AG10803 (cell line): ENCODE measurements at regions not wholly inside any gene's neighbourhood (a gene's known extent, or its start where the extent isn't known, plus 50 kb on each side); places are given as distances from the start of the nearest gene placed in this dataset.

Experiments
- DNase-seq: peaks from one replicate; pipeline ENCODE4 v3.0.0; 2010; ENCODE audit warnings: low read depth
- H3K4me3 ChIP-seq: 2 replicates; pipeline ENCODE4 v1.5.1; 2011; ENCODE audit warnings: mild to moderate bottlenecking, low read length, control low read depth
- TF ChIP-seq, protein P1 (sequence below): conservative IDR thresholded peaks from 2 replicates; pipeline ENCODE4 v1.5.1; 2011; ENCODE audit warnings: mild to moderate bottlenecking, low read length, control low read depth, inconsistent platforms

- TF ChIP-seq, protein P1, sequence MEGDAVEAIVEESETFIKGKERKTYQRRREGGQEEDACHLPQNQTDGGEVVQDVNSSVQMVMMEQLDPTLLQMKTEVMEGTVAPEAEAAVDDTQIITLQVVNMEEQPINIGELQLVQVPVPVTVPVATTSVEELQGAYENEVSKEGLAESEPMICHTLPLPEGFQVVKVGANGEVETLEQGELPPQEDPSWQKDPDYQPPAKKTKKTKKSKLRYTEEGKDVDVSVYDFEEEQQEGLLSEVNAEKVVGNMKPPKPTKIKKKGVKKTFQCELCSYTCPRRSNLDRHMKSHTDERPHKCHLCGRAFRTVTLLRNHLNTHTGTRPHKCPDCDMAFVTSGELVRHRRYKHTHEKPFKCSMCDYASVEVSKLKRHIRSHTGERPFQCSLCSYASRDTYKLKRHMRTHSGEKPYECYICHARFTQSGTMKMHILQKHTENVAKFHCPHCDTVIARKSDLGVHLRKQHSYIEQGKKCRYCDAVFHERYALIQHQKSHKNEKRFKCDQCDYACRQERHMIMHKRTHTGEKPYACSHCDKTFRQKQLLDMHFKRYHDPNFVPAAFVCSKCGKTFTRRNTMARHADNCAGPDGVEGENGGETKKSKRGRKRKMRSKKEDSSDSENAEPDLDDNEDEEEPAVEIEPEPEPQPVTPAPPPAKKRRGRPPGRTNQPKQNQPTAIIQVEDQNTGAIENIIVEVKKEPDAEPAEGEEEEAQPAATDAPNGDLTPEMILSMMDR: no peak
- no peak overlapping the region for H3K4me3 ChIP-seq
- no peak for DNase-seq
Observed at GRCh38 chr22:47371263-47372090, 609.0 kb downstream of the TBC1D22A start.

DNA sequence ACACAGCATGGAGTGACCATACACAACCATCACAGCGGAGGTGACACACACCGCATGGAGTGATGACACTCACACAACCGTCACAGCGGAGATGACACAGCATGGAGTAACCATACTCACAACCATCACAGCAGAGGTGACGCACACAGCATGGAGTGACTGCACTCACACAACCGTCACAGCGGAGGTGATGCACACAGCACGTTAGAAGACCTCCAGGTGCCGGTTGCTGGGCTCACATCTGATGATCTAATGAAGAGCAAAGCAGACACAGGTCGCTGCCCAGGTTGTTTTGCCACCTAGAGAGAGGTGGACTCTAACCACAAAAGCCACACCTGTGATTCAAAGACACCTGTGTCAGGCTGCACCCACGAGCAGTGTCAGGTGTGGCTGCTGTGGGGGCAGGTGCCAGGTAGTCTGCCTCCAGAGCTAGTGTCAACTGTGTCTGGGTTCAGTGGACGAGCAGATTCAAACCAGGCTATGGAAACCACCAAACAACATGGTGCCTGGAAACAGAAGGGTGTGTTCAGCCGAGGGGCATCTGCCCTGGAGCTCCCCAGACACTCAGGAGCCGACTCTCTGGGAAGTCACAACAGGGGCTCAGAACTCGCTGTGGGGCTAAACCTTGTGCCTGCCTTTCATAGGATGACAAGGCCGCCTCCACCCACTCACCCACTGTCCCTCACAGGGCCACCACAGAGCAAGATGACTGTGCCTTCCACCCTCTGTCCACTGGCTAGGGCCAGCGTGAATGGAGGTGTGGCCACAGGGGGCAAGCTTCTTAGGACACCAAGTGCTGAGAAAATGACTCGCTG lies 608.2 kb downstream of the TBC1D22A start:
- no peak overlapping the region for H3K4me3 ChIP-seq
- DNase-seq: no peak
- TF ChIP-seq, protein P1: no peak

GRCh38 chr22:47369431-47370015 lies 607.1 kb downstream of the TBC1D22A start:
- no peak for DNase-seq
- H3K4me3 ChIP-seq: no peak overlapping the region
- TF ChIP-seq, protein P1: no peak

DNA sequence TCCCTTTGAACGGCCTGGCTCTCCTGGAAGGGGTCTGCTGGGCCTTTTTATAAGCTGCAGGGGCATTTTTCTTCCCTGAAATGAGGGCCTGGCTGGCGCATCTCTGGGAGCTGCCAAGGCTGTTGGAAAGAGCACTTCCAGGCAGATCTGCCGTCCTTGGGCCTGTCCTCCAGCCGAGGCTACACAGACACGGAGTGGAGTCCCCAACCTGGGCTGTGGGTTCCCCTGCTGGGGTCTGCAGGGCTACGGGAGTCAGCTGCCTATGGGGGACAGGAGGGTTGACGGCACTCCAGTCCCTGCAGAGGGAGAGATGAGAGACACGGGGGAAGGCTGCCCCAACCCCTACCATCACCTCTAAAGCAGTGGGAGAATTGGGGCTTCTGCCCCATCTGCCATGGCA lies 606.6 kb downstream of the TBC1D22A start:
- no peak for DNase-seq
- TF ChIP-seq, protein P1: no peak

GRCh38 chr22:47367993-47368945 lies 605.8 kb downstream of the TBC1D22A start:
- TF ChIP-seq, protein P1: no peak
- DNase-seq: no peak

More for the DNA sequence above, 606.6 kb downstream of the TBC1D22A start:
- no peak overlapping the region for H3K4me3 ChIP-seq

DNA sequence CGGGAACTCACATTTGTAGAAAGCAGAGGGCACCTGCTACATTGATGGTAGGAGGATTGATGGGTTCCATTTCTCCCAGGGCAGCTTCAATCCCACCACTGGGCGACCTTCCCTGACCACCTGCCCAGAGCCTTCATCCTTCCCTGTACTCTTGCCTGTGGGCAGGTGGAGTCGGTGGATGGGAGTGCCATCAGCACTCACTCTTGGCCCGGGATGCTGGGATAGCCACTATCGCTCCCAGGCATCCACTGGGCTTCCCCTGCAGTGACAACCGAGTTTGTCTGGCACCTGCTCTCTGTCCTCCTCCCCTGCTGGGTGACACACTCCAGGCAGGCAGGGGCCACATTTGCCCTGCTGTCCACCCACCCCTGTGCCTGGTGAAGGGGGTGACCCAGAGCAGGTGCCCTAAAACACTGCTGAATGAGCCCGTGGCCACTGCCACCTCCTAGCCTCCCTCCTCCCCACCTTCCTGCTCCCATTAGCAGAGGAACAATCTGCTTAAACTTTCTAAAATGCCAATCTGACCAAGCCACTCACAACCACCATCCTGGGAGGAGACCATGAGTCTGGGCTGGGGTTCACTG lies 604.7 kb downstream of the TBC1D22A start:
- no peak for DNase-seq
- H3K4me3 ChIP-seq: no peak overlapping the region
- TF ChIP-seq, protein P1: no peak

More at GRCh38 chr22:47367993-47368945, 605.8 kb downstream of the TBC1D22A start:
- no peak overlapping the region for H3K4me3 ChIP-seq
